ENCODE measurements at regions not wholly inside any gene's neighbourhood (a gene's known extent, or its start where the extent isn't known, plus 50 kb on each side); places are given as distances from the start of the nearest gene placed in this dataset.

GRCh38 chr6:66962082-66962481 lies 1255.1 kb upstream of the EYS start:
- Histone ChIP-seq H3K36me3 (ENCODE audit: insufficient read depth, low read length, poor library complexity, severe bottlenecking) (no peaks in the 10 kb centered on the region), H3K4me3 (ENCODE audit: low read depth, low read length, poor library complexity, severe bottlenecking) (no peak overlapping the region), H3K9me3 (ENCODE audit: low read depth, low read length, poor library complexity, severe bottlenecking) (no peaks in the 10 kb centered on the region), H3K4me1 (ENCODE audit: insufficient read depth, low read length, poor library complexity, severe bottlenecking) (no peaks in the 10 kb centered on the region), H3K27ac (ENCODE audit: low read depth, low read length, poor library complexity, severe bottlenecking) (no peak overlapping the region), H3K27me3 (replicated peaks; ENCODE audit: insufficient read depth, low read depth, low read length, poor library complexity) (no peaks in the 10 kb centered on the region)
- ChIA-PET CTCF (no interaction called here), POLR2A (ENCODE audit: low non-redundant PET) (no interaction called here)
- no TSS peak for BruUV-seq (replicated peaks)
- DNase-seq (ENCODE audit: low spot score): no peak
- TF ChIP-seq EZH2 (IDR thresholded peaks at IDR 0.05; ENCODE audit: borderline replicate concordance, low read depth, low read length, poor library complexity, severe bottlenecking) (no peak), CTCF (conservative IDR thresholded peaks at IDR 0.05; ENCODE audit: low read depth, low read length) (no peak)
- intact Hi-C loops (cut with micrococcal nuclease; ENCODE audit: unreplicated experiment): no loop called here

GRCh38 chr6:66961191-66961590 lies 1254.2 kb upstream of the EYS start:
- intact Hi-C loops (cut with micrococcal nuclease; ENCODE audit: unreplicated experiment): no loop called here
- BruUV-seq (replicated peaks): no TSS peak
- DNase-seq (ENCODE audit: low spot score): no peak
- Histone ChIP-seq H3K4me3 (ENCODE audit: low read depth, low read length, poor library complexity, severe bottlenecking) (no peak overlapping the region), H3K27me3 (replicated peaks; ENCODE audit: insufficient read depth, low read depth, low read length, poor library complexity) (no peaks in the 10 kb centered on the region), H3K27ac (ENCODE audit: low read depth, low read length, poor library complexity, severe bottlenecking) (no peak overlapping the region), H3K9me3 (ENCODE audit: low read depth, low read length, poor library complexity, severe bottlenecking) (no peaks in the 10 kb centered on the region), H3K36me3 (ENCODE audit: insufficient read depth, low read length, poor library complexity, severe bottlenecking) (no peaks in the 10 kb centered on the region), H3K4me1 (ENCODE audit: insufficient read depth, low read length, poor library complexity, severe bottlenecking) (no peaks in the 10 kb centered on the region)
- CTCF ChIA-PET: no interaction called here
- POLR2A ChIA-PET (ENCODE audit: low non-redundant PET): interaction anchor here (0.7 kb wide), 1 partner anchor 211 kb away, joined by 4 read pairs; no protein-coding TSS in a partner anchor
- TF ChIP-seq CTCF (conservative IDR thresholded peaks at IDR 0.05; ENCODE audit: low read depth, low read length) (no peak), EZH2 (IDR thresholded peaks at IDR 0.05; ENCODE audit: borderline replicate concordance, low read depth, low read length, poor library complexity, severe bottlenecking) (no peak)

- intact Hi-C loops (cut with micrococcal nuclease; ENCODE audit: unreplicated experiment): no loop called here
- CTCF ChIA-PET: no interaction called here
- H3K4me1 ChIP-seq (ENCODE audit: insufficient read depth, low read length, poor library complexity, severe bottlenecking): no peaks in the 10 kb centered on the region
- no peak overlapping the region for H3K4me3 ChIP-seq (ENCODE audit: low read depth, low read length, poor library complexity, severe bottlenecking)
- no TSS peak for BruUV-seq (replicated peaks)
- no peak for DNase-seq (ENCODE audit: low spot score)
- no peak for TF ChIP-seq CTCF (conservative IDR thresholded peaks at IDR 0.05; ENCODE audit: low read depth, low read length)
- TF ChIP-seq EZH2 (IDR thresholded peaks at IDR 0.05; ENCODE audit: borderline replicate concordance, low read depth, low read length, poor library complexity, severe bottlenecking): no peak
- no peaks in the 10 kb centered on the region for H3K9me3 ChIP-seq (ENCODE audit: low read depth, low read length, poor library complexity, severe bottlenecking)
- no peaks in the 10 kb centered on the region for H3K27me3 ChIP-seq (replicated peaks; ENCODE audit: insufficient read depth, low read depth, low read length, poor library complexity)
- no peak overlapping the region for H3K27ac ChIP-seq (ENCODE audit: low read depth, low read length, poor library complexity, severe bottlenecking)
- no peaks in the 10 kb centered on the region for H3K36me3 ChIP-seq (ENCODE audit: insufficient read depth, low read length, poor library complexity, severe bottlenecking)
- POLR2A ChIA-PET (ENCODE audit: low non-redundant PET): no interaction called here
Observed at GRCh38 chr6:66949191-66949661, 1242.2 kb upstream of the EYS start.

All from A673 (cell line).